ENCODE measurements at regions not wholly inside any gene's neighbourhood (a gene's known extent, or its start where the extent isn't known, plus 50 kb on each side); places are given as distances from the start of the nearest gene placed in this dataset.

DNA sequence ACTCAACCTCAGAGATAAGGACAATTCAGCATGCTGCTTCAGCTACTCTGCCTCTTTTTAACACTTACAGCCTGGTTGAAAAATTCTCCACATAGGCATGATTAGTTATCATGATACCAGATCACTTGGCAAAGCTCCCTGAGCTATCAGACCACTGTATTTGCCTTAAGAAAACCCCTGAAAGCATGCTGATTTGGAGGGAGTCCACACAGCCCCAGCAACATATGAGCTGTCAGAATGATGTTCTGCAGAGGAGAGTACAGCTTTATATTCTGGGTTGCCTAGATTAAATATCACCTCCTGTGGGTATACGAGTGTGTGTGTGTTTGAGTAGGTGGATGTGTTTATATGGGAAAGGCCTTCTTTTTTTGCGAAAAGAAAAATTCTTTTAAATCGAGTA lies 170.2 kb upstream of the CHRM2 start:
- no peak overlapping the region for H3K27ac ChIP-seq (ENCODE audit: low read depth, low read length)
- 94% methylated on average over 1 of the region's 3 CpGs for WGBS
- H3K36me3 ChIP-seq (ENCODE audit: insufficient read depth, low read length) = no peaks in the 10 kb centered on the region

DNA sequence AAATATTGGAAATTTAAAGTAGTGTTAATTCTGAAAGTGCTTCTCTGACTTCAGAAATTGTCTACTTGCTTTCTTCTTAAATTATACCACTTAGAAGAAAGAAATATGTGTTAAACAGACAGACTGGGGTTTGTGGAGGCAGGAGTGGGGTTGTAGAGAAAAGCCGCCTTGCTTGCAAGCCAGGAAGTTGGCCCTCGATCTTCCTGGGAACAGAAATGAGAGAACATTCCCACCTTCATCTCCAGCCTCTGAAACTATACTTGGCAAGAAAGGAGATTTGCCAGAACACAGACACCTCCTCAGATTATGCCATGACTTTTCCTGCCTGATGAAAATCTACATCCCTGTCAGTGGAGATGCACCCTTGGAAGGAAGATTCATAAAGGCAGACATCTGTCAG lies 171.2 kb upstream of the CHRM2 start:
- Histone ChIP-seq H3K36me3 (ENCODE audit: insufficient read depth, low read length) (no peaks in the 10 kb centered on the region), H3K9me3 (ENCODE audit: insufficient read depth, low read depth, low read length) (no peaks in the 10 kb centered on the region), H3K4me1 (ENCODE audit: insufficient read depth, low read length) (no peaks in the 10 kb centered on the region), H3K27me3 (ENCODE audit: insufficient read depth, low read length) (no peaks in the 10 kb centered on the region), H3K9ac (ENCODE audit: low read depth, low read length) (no peak overlapping the region), H3K27ac (ENCODE audit: low read depth, low read length) (no peak overlapping the region), H3K4me3 (ENCODE audit: low read length) (no peak overlapping the region)
- 100% methylated on average over 2 of the region's 2 CpGs for WGBS

More for the DNA sequence above, 170.2 kb upstream of the CHRM2 start:
- Histone ChIP-seq H3K4me3 (ENCODE audit: low read length) (no peak overlapping the region), H3K27me3 (ENCODE audit: insufficient read depth, low read length) (no peaks in the 10 kb centered on the region), H3K9me3 (ENCODE audit: insufficient read depth, low read depth, low read length) (no peaks in the 10 kb centered on the region), H3K4me1 (ENCODE audit: insufficient read depth, low read length) (no peaks in the 10 kb centered on the region), H3K9ac (ENCODE audit: low read depth, low read length) (no peak overlapping the region)

DNA sequence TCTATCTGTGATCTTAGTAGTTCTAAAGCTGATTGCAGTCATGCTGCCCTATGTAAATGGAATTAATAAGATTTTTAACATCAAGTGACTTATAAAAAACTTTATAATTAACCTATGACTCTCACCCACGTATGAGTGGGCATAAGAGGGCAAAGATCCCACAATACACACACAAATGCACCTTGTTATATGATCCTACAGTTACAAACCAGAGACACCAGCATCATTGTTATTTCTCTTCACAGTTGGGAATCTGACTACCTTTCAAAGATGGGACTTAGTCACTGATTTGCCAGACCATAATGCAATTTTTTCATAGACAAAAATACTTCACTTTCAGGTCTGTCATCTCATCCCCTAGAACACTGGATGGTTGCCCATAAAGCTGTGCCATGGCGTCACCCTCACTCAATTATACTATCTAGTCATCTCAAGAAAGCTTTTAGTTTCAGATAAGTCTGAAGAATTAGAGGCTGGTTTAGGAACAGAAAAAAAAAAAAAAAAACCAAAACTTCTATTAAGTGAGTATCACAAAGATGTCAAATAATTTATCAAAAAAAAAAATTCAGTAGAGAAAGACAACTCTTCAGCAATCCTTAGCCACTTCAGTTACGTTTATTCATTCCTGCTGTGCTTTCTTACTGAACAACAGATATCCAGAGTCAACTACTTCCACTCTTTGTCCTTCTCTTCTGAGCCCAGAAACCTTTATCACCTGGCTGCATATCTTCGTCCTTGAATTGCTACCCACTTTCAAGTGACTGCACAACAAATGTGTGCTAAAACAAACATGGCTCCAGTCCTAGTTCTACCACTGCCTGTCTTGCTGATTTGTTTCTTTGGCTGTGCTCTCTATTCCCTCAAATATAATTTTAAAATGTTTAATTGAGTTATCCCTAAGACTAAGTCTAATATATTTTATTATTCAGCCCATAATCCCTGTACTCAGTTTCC lies 175.0 kb upstream of the CHRM2 start:
- no peak overlapping the region for H3K27ac ChIP-seq (ENCODE audit: low read depth, low read length)
- no peaks in the 10 kb centered on the region for H3K9me3 ChIP-seq (ENCODE audit: insufficient read depth, low read depth, low read length)
- H3K4me1 ChIP-seq (ENCODE audit: insufficient read depth, low read length) = no peaks in the 10 kb centered on the region
- no peaks in the 10 kb centered on the region for H3K27me3 ChIP-seq (ENCODE audit: insufficient read depth, low read length)
- H3K4me3 ChIP-seq (ENCODE audit: low read length) = no peak overlapping the region
- 73% methylated on average over 4 of the region's 4 CpGs for WGBS
- H3K9ac ChIP-seq (ENCODE audit: low read depth, low read length) = no peak overlapping the region
- H3K36me3 ChIP-seq (ENCODE audit: insufficient read depth, low read length) = no peaks in the 10 kb centered on the region

DNA sequence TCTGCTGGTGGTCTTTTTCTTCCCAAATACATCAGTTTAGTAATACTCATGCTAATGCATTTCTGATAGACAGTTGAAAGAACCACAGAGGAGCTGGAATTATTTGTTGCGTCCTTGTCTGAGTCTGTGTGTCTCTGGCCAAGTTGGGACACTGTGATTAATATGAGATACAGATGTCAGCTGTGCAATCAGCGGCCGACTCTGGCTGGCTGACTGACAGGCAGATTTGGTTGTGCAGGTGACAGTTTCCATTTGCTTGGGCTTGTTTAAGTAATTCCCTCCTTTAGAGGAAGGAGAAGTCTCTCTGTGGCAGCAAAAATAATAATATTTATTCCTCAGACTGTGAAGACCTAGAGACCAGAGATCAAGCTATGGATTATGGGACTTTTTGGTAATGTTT lies 176.2 kb upstream of the CHRM2 start:
- Histone ChIP-seq H3K4me3 (ENCODE audit: low read length) (no peak overlapping the region), H3K9me3 (ENCODE audit: insufficient read depth, low read depth, low read length) (no peaks in the 10 kb centered on the region), H3K4me1 (ENCODE audit: insufficient read depth, low read length) (no peaks in the 10 kb centered on the region), H3K27ac (ENCODE audit: low read depth, low read length) (no peak overlapping the region), H3K9ac (ENCODE audit: low read depth, low read length) (no peak overlapping the region), H3K36me3 (ENCODE audit: insufficient read depth, low read length) (no peaks in the 10 kb centered on the region), H3K27me3 (ENCODE audit: insufficient read depth, low read length) (no peaks in the 10 kb centered on the region)
- WGBS = 92% methylated on average over 3 of the region's 3 CpGs

DNA sequence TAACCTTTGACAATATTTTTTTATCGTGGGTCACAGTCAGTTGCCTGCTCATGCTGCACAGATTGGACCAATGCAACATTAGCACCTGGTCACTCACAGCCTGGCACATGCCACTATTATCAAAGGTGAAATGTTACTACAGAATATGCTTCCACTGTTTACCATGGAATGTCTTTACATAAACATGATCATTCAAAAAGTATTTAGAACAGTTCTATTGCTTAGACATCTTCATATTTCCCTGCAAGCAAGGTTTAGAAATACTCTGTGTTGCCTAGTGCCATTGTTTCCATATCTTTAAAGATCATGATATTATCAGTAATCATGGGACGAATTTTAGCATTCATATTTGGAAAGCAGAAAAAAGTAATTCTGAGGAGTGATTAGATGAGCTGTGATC lies 179.9 kb upstream of the CHRM2 start:
- Histone ChIP-seq H3K9me3 (ENCODE audit: insufficient read depth, low read depth, low read length) (no peaks in the 10 kb centered on the region), H3K27me3 (ENCODE audit: insufficient read depth, low read length) (no peaks in the 10 kb centered on the region), H3K27ac (ENCODE audit: low read depth, low read length) (no peak overlapping the region), H3K4me3 (ENCODE audit: low read length) (no peak overlapping the region), H3K9ac (ENCODE audit: low read depth, low read length) (no peak overlapping the region), H3K36me3 (ENCODE audit: insufficient read depth, low read length) (no peaks in the 10 kb centered on the region), H3K4me1 (ENCODE audit: insufficient read depth, low read length) (no peaks in the 10 kb centered on the region)
- WGBS = 97% methylated on average over 2 of the region's 2 CpGs

DNA sequence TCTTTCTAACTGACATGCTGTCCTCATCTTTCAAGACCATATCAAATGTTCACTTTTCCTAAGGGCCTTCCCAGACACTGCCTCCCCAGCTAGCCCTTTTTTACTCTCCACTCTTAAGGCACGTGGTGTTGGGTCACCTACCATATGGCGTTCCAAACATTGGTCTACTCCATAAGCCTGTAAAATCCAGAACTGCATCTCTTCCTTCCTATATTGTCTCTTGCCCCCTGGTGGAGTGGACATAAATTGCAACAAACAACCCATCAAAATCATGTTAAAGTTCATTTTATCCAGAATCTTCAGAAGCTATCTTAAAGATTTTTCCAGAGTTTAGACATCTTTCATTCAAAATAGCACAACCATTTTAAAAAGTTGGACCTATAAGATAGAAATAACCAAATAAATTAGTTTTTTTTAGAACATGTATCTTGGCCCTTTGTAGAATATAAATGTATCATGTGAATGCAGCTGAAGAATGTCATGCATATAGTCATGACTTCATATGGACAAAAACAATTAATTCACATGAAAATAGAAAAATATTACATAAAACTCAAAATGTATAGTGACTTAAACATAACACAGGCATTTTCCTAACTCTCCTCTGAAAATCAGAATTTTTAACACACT lies 180.6 kb upstream of the CHRM2 start:
- Histone ChIP-seq H3K36me3 (ENCODE audit: insufficient read depth, low read length) (no peaks in the 10 kb centered on the region), H3K27me3 (ENCODE audit: insufficient read depth, low read length) (no peaks in the 10 kb centered on the region), H3K4me3 (ENCODE audit: low read length) (no peak overlapping the region), H3K9ac (ENCODE audit: low read depth, low read length) (no peak overlapping the region), H3K27ac (ENCODE audit: low read depth, low read length) (no peak overlapping the region), H3K9me3 (ENCODE audit: insufficient read depth, low read depth, low read length) (no peaks in the 10 kb centered on the region), H3K4me1 (ENCODE audit: insufficient read depth, low read length) (no peaks in the 10 kb centered on the region)
- WGBS = 83% methylated on average over 2 of the region's 2 CpGs

DNA sequence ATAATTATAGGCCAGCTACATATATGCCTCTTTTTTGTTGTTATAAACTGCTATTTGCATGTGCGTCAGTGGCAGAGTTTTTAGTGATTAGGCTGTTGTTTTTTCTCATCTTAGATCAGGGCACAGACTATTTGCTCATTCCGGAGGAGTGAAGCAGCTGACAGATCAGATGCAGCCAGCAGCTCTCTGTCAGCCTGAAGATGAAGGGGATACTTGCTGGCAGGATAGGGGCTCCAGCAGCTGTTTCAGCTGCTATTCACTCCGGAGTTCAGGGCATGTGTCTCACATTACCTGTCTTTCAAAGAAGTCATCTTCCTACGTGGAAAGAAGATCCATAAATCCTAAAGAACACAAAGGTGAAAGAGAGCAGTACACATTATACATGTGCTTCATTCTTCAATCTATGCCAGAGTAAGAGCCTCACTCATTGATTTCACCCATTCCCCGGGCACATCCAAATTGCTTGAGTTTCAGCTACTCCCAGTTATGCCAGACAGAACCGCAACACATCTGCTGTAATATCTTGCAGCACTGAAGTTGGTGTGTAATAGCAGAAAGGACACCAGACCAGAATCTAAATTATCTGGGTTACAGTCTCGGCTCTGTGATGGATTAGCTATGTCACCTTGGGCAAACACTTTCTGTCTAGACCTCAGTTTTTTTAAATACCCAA lies 182.8 kb upstream of the CHRM2 start:
- no peaks in the 10 kb centered on the region for H3K27me3 ChIP-seq (ENCODE audit: insufficient read depth, low read length)
- 86% methylated on average over 7 of the region's 7 CpGs for WGBS
- no peaks in the 10 kb centered on the region for H3K4me1 ChIP-seq (ENCODE audit: insufficient read depth, low read length)
- H3K9me3 ChIP-seq (ENCODE audit: insufficient read depth, low read depth, low read length) = no peaks in the 10 kb centered on the region
- no peak overlapping the region for H3K4me3 ChIP-seq (ENCODE audit: low read length)
- H3K27ac ChIP-seq (ENCODE audit: low read depth, low read length) = no peak overlapping the region
- H3K9ac ChIP-seq (ENCODE audit: low read depth, low read length) = no peak overlapping the region
- H3K36me3 ChIP-seq (ENCODE audit: insufficient read depth, low read length) = no peaks in the 10 kb centered on the region

DNA sequence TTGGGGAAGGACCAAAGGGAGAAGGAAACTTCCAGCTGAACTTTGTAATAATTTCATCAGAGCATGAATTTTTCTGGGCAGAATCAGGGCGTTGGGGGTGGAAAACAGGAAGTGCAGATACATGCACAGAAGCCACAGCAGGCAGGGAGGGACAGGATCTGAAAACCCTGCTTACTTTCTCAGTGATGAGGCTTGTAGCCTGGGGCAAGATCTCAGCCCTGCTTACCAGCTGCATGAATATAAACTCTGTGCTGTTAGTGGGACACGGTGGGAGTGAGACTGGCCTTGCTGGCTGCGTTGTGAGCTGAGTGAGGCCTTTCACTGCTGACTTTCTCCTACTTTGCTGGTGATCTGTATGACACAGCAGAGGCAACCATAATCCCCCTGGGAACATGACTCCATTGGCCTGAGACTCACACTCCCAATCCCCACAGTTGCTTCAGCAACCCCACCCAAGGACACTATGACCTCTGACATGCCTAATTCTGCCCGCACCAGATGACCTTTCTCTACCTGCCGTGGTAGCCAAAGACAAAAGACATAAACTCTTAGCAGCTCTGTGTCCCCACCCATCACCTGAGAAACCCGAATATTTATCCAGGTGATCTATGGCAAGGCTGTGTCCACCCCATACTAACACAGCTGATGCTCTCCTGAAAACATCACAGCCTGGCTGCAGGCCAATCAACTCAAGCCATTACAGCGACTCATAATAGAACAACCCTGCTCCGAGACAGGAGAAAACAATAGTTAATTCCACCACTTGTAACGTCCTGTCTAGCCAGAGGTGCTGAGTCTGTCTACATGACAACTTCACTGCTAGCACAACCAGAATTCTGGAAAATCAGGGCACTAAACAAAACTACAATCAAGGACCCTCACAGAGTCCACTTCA lies 190.7 kb upstream of the CHRM2 start:
- no peak overlapping the region for H3K9ac ChIP-seq (ENCODE audit: low read depth, low read length)
- H3K27me3 ChIP-seq (ENCODE audit: insufficient read depth, low read length) = no peaks in the 10 kb centered on the region
- peaks cover under 1% of the 10 kb centered on the region; the same call in 1 of the 2 replicates for H3K9me3 ChIP-seq (ENCODE audit: insufficient read depth, low read depth, low read length)
- H3K27ac ChIP-seq (ENCODE audit: low read depth, low read length) = no peak overlapping the region
- no peaks in the 10 kb centered on the region for H3K4me1 ChIP-seq (ENCODE audit: insufficient read depth, low read length)
- WGBS = 89% methylated on average over 9 of the region's 9 CpGs
- no peaks in the 10 kb centered on the region for H3K36me3 ChIP-seq (ENCODE audit: insufficient read depth, low read length)
- no peak overlapping the region for H3K4me3 ChIP-seq (ENCODE audit: low read length)

DNA sequence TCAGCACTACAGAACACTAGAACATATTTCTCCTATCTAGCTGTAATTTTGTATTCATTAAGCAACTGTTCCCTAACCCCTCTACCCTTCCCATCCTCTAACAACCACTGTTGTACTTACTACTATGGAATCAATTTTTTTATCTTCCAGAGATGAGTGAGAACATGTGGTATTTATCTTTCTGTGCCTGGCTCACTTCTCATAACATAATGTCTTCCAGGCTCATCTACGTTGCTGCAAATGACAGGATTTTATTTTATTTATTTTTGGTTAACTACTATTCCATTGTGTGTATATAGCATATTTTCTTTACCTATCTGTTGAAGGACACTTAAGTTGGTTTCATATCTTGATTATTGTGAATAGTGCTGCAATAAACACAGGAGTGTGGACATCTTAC lies 200.9 kb upstream of the CHRM2 start:
- no peaks in the 10 kb centered on the region for H3K4me1 ChIP-seq (ENCODE audit: insufficient read depth, low read length)
- H3K9ac ChIP-seq (ENCODE audit: low read depth, low read length) = no peak overlapping the region
- H3K36me3 ChIP-seq (ENCODE audit: insufficient read depth, low read length) = no peaks in the 10 kb centered on the region
- H3K27ac ChIP-seq (ENCODE audit: low read depth, low read length) = no peak overlapping the region
- no CpG with 5 or more reads among the region's 1 CpG for WGBS
- no peak overlapping the region for H3K4me3 ChIP-seq (ENCODE audit: low read length)
- no peaks in the 10 kb centered on the region for H3K27me3 ChIP-seq (ENCODE audit: insufficient read depth, low read length)
- peaks cover 10% of the 10 kb centered on the region; the same call in 1 of the 2 replicates for H3K9me3 ChIP-seq (ENCODE audit: insufficient read depth, low read depth, low read length)

DNA sequence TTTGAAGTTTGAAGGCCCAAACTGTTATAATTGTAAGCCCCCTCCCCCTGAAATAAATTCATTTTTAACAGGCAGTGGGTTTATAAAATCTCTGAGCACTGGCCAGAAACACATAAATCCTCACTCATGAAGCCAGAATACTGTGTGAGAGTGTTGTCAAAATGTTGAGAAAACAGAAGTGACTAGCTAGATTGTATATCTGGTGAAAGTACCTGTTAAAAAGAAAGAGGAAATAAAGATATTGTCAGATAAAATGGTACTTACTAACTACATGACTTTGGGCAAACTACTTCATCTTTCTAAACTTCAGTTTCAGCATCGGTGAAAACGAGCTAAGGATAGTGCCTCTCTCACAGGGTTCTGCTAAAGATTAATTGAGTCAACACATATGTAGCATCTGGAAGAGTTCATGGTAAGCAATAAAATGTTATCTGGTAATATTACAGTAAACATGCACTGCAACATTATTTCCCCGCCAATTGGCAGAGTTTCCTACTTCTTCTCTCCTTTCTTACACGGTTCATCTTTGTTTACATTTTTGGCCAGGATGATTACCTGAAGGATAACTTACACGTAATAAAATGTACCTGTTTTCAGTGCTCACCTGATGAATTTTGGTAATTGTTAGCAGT lies 202.5 kb upstream of the CHRM2 start:
- Histone ChIP-seq H3K27me3 (ENCODE audit: insufficient read depth, low read length) (no peaks in the 10 kb centered on the region), H3K27ac (ENCODE audit: low read depth, low read length) (no peak overlapping the region), H3K9ac (ENCODE audit: low read depth, low read length) (no peak overlapping the region), H3K9me3 (ENCODE audit: insufficient read depth, low read depth, low read length) (no peaks in the 10 kb centered on the region), H3K4me1 (ENCODE audit: insufficient read depth, low read length) (no peaks in the 10 kb centered on the region), H3K4me3 (ENCODE audit: low read length) (no peak overlapping the region), H3K36me3 (ENCODE audit: insufficient read depth, low read length) (no peaks in the 10 kb centered on the region)
- WGBS = 89% methylated on average over 5 of the region's 5 CpGs

Data from HUES64 (cell line).